GM12878 (cell line): ENCODE measurements at regions not wholly inside any gene's neighbourhood (a gene's known extent, or its start where the extent isn't known, plus 50 kb on each side); places are given as distances from the start of the nearest gene placed in this dataset.

Experiments
- ATAC-seq: fragments of 200-7000 bp; cut with Tn5 transposase; 3 replicates; pipeline ENCODE4 v1.9.1; 2020; ENCODE audit warnings: mild to moderate bottlenecking, moderate library complexity
- BruUV-seq: library from RNA; stranded (reverse); fragments of 400-500 nt; replicated peaks from 2 replicates; lab custom pipeline; 2021; lab: Mats Ljungman, UMichigan
- CTCF ChIA-PET: fragments of 300-600 bp; sonication (Branson Sonifier 250); formaldehyde crosslinking; extraction: SDS; loops from one replicate; lab custom pipeline; 2021; ENCODE audit warnings: inconsistent platforms; lab: Yijun Ruan, JAX
- POLR2A ChIA-PET: fragments of 350-600 bp; formaldehyde crosslinking; extraction: SDS; loops from one replicate; lab custom pipeline; 2021; ENCODE audit warnings: inconsistent platforms; lab: Charles Lee
- RAD21 ChIA-PET: fragments of 300-600 bp; sonication (Branson Sonifier 250); formaldehyde crosslinking; loops from one replicate; lab custom pipeline; 2023; ENCODE audit warnings: antibody characterized with exemption; ENCODE audit not compliant: unreplicated experiment; lab: Charles Lee
- SMC1A ChIA-PET: fragments of 300-600 bp; sonication (Branson Sonifier 250); formaldehyde crosslinking; loops from one replicate; lab custom pipeline; 2023; ENCODE audit not compliant: unreplicated experiment, uncharacterized antibody; lab: Charles Lee
- DNase-seq: peaks from one replicate; pipeline ENCODE4 v3.0.0-alpha.2; 2011; ENCODE audit warnings: low read depth, low spot score
- FAIRE-seq: peaks from 3 replicates; lab custom pipeline; 2011; peaks lifted over from hg19 to GRCh38; lab: Jason Lieb, UNC
- H2AFZ ChIP-seq: 2 replicates; pipeline ENCODE4 v1.6.0; 2011; ENCODE audit warnings: low read depth, low read length, control low read depth; ENCODE audit not compliant: control insufficient read depth
- H3K27ac ChIP-seq: 2 replicates; pipeline ENCODE4 v1.5.1; 2011; ENCODE audit warnings: control low read depth; ENCODE audit not compliant: control insufficient read depth, insufficient read depth
- H3K27me3 ChIP-seq, 2 experiments: replicated peaks in 1 of 2; 2 replicates each; pipeline versions ENCODE4 v1.6.0 to v1.6.1; 2011; ENCODE audit warnings: low read length in 1 of 2; ENCODE audit not compliant: control insufficient read depth in 2 of 2, insufficient read depth in 2 of 2
- H3K36me3 ChIP-seq, 2 experiments: 2 replicates each; pipeline ENCODE4 v1.5.1; 2011; ENCODE audit warnings: low read length in 1 of 2; ENCODE audit not compliant: control insufficient read depth in 2 of 2, insufficient read depth in 2 of 2
- H3K4me1 ChIP-seq: 2 replicates; pipeline ENCODE4 v1.6.1; 2011; ENCODE audit warnings: mild to moderate bottlenecking, low read length, moderate library complexity, mixed read lengths; ENCODE audit not compliant: control insufficient read depth, insufficient read depth
- H3K4me2 ChIP-seq: 2 replicates; pipeline ENCODE4 v1.6.0; 2011; ENCODE audit warnings: control low read depth; ENCODE audit not compliant: control insufficient read depth, insufficient read depth
- H3K4me3 ChIP-seq: fragments of 200-600 bp; sonication (generic); 2 replicates; pipeline ENCODE4 v1.5.1; 2016
- H3K79me2 ChIP-seq: 2 replicates; pipeline ENCODE4 v1.6.0; 2011; ENCODE audit warnings: low read length; ENCODE audit not compliant: control insufficient read depth, insufficient read depth
- H3K9ac ChIP-seq: 2 replicates; pipeline ENCODE4 v1.8.0; 2011; ENCODE audit warnings: low read length, control low read depth, mixed read lengths; ENCODE audit not compliant: control insufficient read depth, insufficient read depth
- H3K9me3 ChIP-seq: replicated peaks from 3 replicates; pipeline ENCODE4 v1.5.1; 2011; ENCODE audit warnings: mild to moderate bottlenecking, low read length; ENCODE audit not compliant: control insufficient read depth, insufficient read depth
- H4K20me1 ChIP-seq: 2 replicates; pipeline ENCODE4 v1.6.0; 2011; ENCODE audit not compliant: control insufficient read depth, insufficient read depth
- BMI1 ChIP-seq: fragments of 450-650 bp; IDR thresholded peaks from 2 replicates; pipeline ENCODE4 v1.6.1; 2016; ENCODE audit warnings: mild to moderate bottlenecking, moderate library complexity, borderline replicate concordance
- BRCA1 ChIP-seq: IDR thresholded peaks from 2 replicates; pipeline ENCODE4 v1.6.1; 2011; ENCODE audit warnings: low read depth, low read length, improper control_type of control experiment
- CBX5 ChIP-seq: sonication (generic); IDR thresholded peaks from 2 replicates; pipeline ENCODE4 v1.6.1; 2016; ENCODE audit warnings: low read depth, moderate library complexity, mild to moderate bottlenecking, inconsistent platforms
- CEBPB ChIP-seq, 2 experiments: fragments of 150-350 bp in 1 of 2; IDR thresholded peaks; 2 replicates each; pipeline ENCODE4 v1.6.1; 2012 to 2014; ENCODE audit warnings: low read depth in 2 of 2, low read length in 2 of 2, borderline replicate concordance in 1 of 2, inconsistent platforms in 1 of 2
- EED ChIP-seq: sonication (generic); IDR thresholded peaks from 2 replicates; pipeline ENCODE4 v1.6.1; 2016; ENCODE audit warnings: antibody characterized with exemption, low read depth
- KLF5 ChIP-seq: fragments of 450-650 bp; IDR thresholded peaks from 2 replicates; pipeline ENCODE4 v1.6.1; 2014; ENCODE audit warnings: mild to moderate bottlenecking; ENCODE audit not compliant: partially characterized antibody
- NR2C2 ChIP-seq: IDR thresholded peaks from 2 replicates; pipeline ENCODE4 v1.6.1; 2011; ENCODE audit warnings: borderline replicate concordance, low read depth; ENCODE audit not compliant: control insufficient read depth, insufficient read length
- NRF1 ChIP-seq: conservative IDR thresholded peaks from 2 replicates; pipeline ENCODE4 v1.6.1; 2011; ENCODE audit warnings: mild to moderate bottlenecking, low read depth, low read length, improper control_type of control experiment
- SPI1 ChIP-seq: IDR thresholded peaks from 2 replicates; pipeline ENCODE4 v1.6.1; 2011; ENCODE audit warnings: low read depth, mild to moderate bottlenecking, low read length, moderate library complexity, borderline replicate concordance; ENCODE audit not compliant: insufficient read depth
- STAT1 ChIP-seq: fragments of 450-650 bp; conservative IDR thresholded peaks from 2 replicates; pipeline ENCODE4 v1.6.1; 2014; ENCODE audit warnings: antibody characterized with exemption, mild to moderate bottlenecking
- STAT3 ChIP-seq: IDR thresholded peaks from 2 replicates; pipeline ENCODE4 v1.6.1; 2011; ENCODE audit warnings: low read depth, low read length, improper control_type of control experiment
- SUPT20H ChIP-seq: IDR thresholded peaks from 2 replicates; pipeline ENCODE4 v1.6.1; 2011; ENCODE audit warnings: low read depth, mild to moderate bottlenecking, low read length, moderate library complexity, borderline replicate concordance; ENCODE audit not compliant: control insufficient read depth
- YY1 ChIP-seq: IDR thresholded peaks from 2 replicates; pipeline ENCODE4 v1.6.1; 2011; ENCODE audit warnings: low read depth, mild to moderate bottlenecking, low read length
- ZZZ3 ChIP-seq: IDR thresholded peaks from 2 replicates; pipeline ENCODE4 v1.6.1; 2011; ENCODE audit warnings: low read depth; ENCODE audit not compliant: control insufficient read depth, insufficient read length
- WGBS: methylation state at CpG from one replicate; pipeline ENCODE4 v1.1.6; 2016; ENCODE audit warnings: low lambda C conversion rate; ENCODE audit not compliant: insufficient replicate concordance, insufficient coverage; ENCODE audit errors: missing lambda C conversion rate; 5-methylcytosine and 5-hydroxymethylcytosine counted together
- in situ Hi-C: fragments of 300-500 bp; cut with MboI; formaldehyde crosslinking; loops from 9 replicates; pipeline ENCODE4 v1.14.3; 2018; ENCODE audit warnings: mixed read lengths
- intact Hi-C: fragments of 100-400 bp; cut with micrococcal nuclease; formaldehyde crosslinking; loops from one replicate; pipeline ENCODE4 v1.14.2; 2022; ENCODE audit not compliant: unreplicated experiment
- TF ChIP-seq, protein P1 (sequence below): IDR thresholded peaks from 2 replicates; pipeline ENCODE4 v1.6.1; 2011; ENCODE audit warnings: borderline replicate concordance, low read depth, mild to moderate bottlenecking, moderate library complexity, mixed read lengths, low read length; ENCODE audit not compliant: insufficient read depth; ENCODE audit errors: extremely low read length
- TF ChIP-seq, protein P2 (sequence below): fragments of 450-650 bp; IDR thresholded peaks from 2 replicates; pipeline ENCODE4 v1.6.1; 2017; ENCODE audit warnings: antibody characterized with exemption, mild to moderate bottlenecking, moderate library complexity

DNA sequence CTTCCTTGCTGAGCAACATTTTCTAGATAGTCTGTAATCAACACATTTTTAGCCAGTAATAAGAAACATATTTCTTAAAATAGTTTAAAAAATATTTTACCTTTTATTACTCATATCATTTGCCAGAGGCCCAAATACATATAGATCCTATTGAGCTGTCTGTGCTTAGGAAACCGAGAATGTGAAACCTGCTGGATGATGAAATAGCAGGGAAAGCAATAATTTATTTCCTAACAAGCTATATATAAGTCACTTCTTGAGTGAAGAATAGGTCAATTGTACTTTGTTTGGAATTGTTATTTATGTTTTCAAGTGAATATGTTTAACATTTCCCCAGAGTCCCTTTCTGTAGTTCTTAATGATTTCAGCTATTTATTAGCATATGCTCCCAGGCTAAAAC is 339.9 kb upstream of the TMPRSS15 start:
- Histone ChIP-seq H2AFZ (no peak overlapping the region), H3K79me2 (no peaks in the 10 kb centered on the region), H3K9me3 (no peaks in the 10 kb centered on the region; the same call in 2 of the 3 replicates), H3K27ac (no peak overlapping the region), H3K4me1 (no peaks in the 10 kb centered on the region), H3K4me2 (no peak overlapping the region), H3K9ac (no peak overlapping the region), H3K4me3 (no peak overlapping the region), H3K36me3 (no peaks in the 10 kb centered on the region), H3K27me3 (no peaks in the 10 kb centered on the region), H4K20me1 (no peaks in the 10 kb centered on the region)
- TF ChIP-seq STAT1 (no peak), NRF1 (no peak), EED (no peak), BRCA1 (no peak), BMI1 (no peak), CBX5 (no peak), KLF5 (no peak)
- RAD21 ChIA-PET = no interaction called here
- intact Hi-C loops = no loop called here
- POLR2A ChIA-PET = no interaction called here
- no peak for FAIRE-seq
- in situ Hi-C loops = no loop called here
- BruUV-seq = no TSS peak
- ATAC-seq = no peak
- CTCF ChIA-PET = no interaction called here
- SMC1A ChIA-PET = no interaction called here
- 0% methylated on average over 1 of the region's 1 CpG for WGBS
- DNase-seq = no peak

DNA sequence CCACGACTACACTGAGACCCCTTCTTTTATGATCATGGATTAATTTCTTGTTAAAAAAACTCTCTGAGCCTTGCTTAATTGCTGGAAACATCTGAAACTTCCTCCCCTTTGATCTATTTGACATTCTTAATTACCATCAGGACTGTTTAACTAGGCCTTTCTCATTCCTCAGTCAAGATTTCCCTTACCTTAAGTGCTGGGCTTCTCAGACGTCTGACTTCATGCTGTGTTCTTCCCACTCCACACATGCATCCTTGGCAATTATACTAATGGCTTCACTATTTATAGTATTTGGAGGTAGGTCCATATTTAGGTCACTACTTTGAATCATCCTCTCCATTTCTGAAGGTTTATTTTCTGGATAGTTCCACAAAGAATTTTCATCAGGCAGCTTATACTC is 341.3 kb upstream of the TMPRSS15 start:
- no peaks in the 10 kb centered on the region for H3K27me3 ChIP-seq
- POLR2A ChIA-PET = no interaction called here
- no peak for FAIRE-seq
- no peak overlapping the region for H3K27ac ChIP-seq
- ATAC-seq = no peak
- H3K9me3 ChIP-seq = no peaks in the 10 kb centered on the region; the same call in 2 of the 3 replicates
- in situ Hi-C loops (no loop called here), intact Hi-C loops (no loop called here)
- CTCF ChIA-PET = no interaction called here
- no peaks in the 10 kb centered on the region for H3K79me2 ChIP-seq
- H4K20me1 ChIP-seq = no peaks in the 10 kb centered on the region
- no peak overlapping the region for H3K9ac ChIP-seq
- no peaks in the 10 kb centered on the region for H3K36me3 ChIP-seq
- H3K4me3 ChIP-seq = no peak overlapping the region
- H3K4me2 ChIP-seq = no peak overlapping the region
- RAD21 ChIA-PET = no interaction called here
- no peak overlapping the region for H2AFZ ChIP-seq
- SMC1A ChIA-PET = no interaction called here
- BruUV-seq = no TSS peak
- no peaks in the 10 kb centered on the region for H3K4me1 ChIP-seq
- DNase-seq = no peak
- WGBS = 5% methylated on average over 2 of the region's 2 CpGs
- TF ChIP-seq SPI1 = no peak
- no peak for TF ChIP-seq SUPT20H
- no peak for TF ChIP-seq BMI1
- TF ChIP-seq NR2C2 = no peak
- TF ChIP-seq YY1 = no peak
- TF ChIP-seq, protein P1, sequence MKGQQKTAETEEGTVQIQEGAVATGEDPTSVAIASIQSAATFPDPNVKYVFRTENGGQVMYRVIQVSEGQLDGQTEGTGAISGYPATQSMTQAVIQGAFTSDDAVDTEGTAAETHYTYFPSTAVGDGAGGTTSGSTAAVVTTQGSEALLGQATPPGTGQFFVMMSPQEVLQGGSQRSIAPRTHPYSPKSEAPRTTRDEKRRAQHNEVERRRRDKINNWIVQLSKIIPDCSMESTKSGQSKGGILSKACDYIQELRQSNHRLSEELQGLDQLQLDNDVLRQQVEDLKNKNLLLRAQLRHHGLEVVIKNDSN = no peak
- TF ChIP-seq CEBPB (IDR thresholded peaks at IDR 0.05; ENCODE audit: borderline replicate concordance in 1 of 2, low read depth in 2 of 2, low read length in 2 of 2) = no peak
- TF ChIP-seq STAT3 = no peak
- TF ChIP-seq, protein P2, sequence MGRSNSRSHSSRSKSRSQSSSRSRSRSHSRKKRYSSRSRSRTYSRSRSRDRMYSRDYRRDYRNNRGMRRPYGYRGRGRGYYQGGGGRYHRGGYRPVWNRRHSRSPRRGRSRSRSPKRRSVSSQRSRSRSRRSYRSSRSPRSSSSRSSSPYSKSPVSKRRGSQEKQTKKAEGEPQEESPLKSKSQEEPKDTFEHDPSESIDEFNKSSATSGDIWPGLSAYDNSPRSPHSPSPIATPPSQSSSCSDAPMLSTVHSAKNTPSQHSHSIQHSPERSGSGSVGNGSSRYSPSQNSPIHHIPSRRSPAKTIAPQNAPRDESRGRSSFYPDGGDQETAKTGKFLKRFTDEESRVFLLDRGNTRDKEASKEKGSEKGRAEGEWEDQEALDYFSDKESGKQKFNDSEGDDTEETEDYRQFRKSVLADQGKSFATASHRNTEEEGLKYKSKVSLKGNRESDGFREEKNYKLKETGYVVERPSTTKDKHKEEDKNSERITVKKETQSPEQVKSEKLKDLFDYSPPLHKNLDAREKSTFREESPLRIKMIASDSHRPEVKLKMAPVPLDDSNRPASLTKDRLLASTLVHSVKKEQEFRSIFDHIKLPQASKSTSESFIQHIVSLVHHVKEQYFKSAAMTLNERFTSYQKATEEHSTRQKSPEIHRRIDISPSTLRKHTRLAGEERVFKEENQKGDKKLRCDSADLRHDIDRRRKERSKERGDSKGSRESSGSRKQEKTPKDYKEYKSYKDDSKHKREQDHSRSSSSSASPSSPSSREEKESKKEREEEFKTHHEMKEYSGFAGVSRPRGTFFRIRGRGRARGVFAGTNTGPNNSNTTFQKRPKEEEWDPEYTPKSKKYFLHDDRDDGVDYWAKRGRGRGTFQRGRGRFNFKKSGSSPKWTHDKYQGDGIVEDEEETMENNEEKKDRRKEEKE = no peak
- no peak for TF ChIP-seq ZZZ3
